ENCODE measurements at regions not wholly inside any gene's neighbourhood (a gene's known extent, or its start where the extent isn't known, plus 50 kb on each side); places are given as distances from the start of the nearest gene placed in this dataset.

DNA sequence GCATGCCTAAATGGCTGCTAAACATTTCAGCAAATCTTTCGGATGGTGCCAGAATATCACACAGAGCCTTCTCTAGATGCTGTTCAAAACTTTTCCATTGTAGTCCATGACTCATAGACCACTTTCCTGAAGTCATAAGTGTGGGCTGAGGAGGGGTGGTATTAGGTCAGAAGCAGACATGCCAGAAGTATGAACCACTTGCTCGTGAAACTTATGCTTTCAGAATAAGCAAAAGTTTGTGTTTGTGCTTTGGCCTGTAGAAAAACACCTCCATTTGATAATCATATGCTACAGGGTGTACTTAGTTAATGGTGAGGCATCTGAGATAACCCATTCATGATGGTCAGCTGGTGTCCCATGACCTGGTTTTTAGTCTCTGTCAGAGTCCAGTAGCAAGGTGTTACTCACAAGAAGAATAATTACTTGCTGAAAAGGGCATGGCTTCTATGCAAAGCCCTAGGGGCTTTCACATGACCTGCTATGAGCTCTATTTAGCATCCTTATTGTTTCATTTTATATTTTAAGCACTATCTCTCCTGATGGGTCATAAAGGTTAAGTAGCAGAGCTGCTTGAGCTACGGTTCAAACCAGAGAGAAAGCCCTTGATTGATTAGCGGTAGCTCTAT lies 183.1 kb upstream of the IVNS1ABP start:
- no peak for DNase-seq (ENCODE audit: low read depth in 1 of 2, low spot score in 1 of 2)
- Histone ChIP-seq H3K27me3 (ENCODE audit: insufficient read depth, poor library complexity, severe bottlenecking) (no peaks in the 10 kb centered on the region), H3K27ac (replicated peaks) (no peak overlapping the region), H3K4me3 (replicated peaks; ENCODE audit: insufficient read depth, low read length) (no peak overlapping the region)
- TF ChIP-seq GABPA (IDR thresholded peaks at IDR 0.05; ENCODE audit: low read depth), result no peak
- TF ChIP-seq, protein P1, sequence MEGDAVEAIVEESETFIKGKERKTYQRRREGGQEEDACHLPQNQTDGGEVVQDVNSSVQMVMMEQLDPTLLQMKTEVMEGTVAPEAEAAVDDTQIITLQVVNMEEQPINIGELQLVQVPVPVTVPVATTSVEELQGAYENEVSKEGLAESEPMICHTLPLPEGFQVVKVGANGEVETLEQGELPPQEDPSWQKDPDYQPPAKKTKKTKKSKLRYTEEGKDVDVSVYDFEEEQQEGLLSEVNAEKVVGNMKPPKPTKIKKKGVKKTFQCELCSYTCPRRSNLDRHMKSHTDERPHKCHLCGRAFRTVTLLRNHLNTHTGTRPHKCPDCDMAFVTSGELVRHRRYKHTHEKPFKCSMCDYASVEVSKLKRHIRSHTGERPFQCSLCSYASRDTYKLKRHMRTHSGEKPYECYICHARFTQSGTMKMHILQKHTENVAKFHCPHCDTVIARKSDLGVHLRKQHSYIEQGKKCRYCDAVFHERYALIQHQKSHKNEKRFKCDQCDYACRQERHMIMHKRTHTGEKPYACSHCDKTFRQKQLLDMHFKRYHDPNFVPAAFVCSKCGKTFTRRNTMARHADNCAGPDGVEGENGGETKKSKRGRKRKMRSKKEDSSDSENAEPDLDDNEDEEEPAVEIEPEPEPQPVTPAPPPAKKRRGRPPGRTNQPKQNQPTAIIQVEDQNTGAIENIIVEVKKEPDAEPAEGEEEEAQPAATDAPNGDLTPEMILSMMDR (IDR thresholded peaks at IDR 0.05; ENCODE audit: insufficient read depth, low read length), result no peak
- no peak for TF ChIP-seq REST (IDR thresholded peaks at IDR 0.05; ENCODE audit: insufficient replicate concordance, low read depth)
- TF ChIP-seq POLR2AphosphoS5 (IDR thresholded peaks at IDR 0.05; ENCODE audit: low read depth), result no peak
- no peak for TF ChIP-seq SPI1 (IDR thresholded peaks at IDR 0.05; ENCODE audit: borderline replicate concordance, low read depth)

- no peak for DNase-seq (ENCODE audit: low read depth in 1 of 2, low spot score in 1 of 2)
- H3K27ac ChIP-seq (replicated peaks), result no peak overlapping the region
- no peak for TF ChIP-seq GABPA (IDR thresholded peaks at IDR 0.05; ENCODE audit: low read depth)
- TF ChIP-seq REST (IDR thresholded peaks at IDR 0.05; ENCODE audit: insufficient replicate concordance, low read depth), result no peak
- TF ChIP-seq, protein P1 (IDR thresholded peaks at IDR 0.05; ENCODE audit: insufficient read depth, low read length), result no peak
- no peak for TF ChIP-seq SPI1 (IDR thresholded peaks at IDR 0.05; ENCODE audit: borderline replicate concordance, low read depth)
- no peak for TF ChIP-seq POLR2AphosphoS5 (IDR thresholded peaks at IDR 0.05; ENCODE audit: low read depth)
- H3K27me3 ChIP-seq (ENCODE audit: insufficient read depth, poor library complexity, severe bottlenecking), result no peaks in the 10 kb centered on the region
- no peak overlapping the region for H3K4me3 ChIP-seq (replicated peaks; ENCODE audit: insufficient read depth, low read length)
Measured at GRCh38 chr1:185498207-185498606, 181.2 kb upstream of the IVNS1ABP start.

DNA sequence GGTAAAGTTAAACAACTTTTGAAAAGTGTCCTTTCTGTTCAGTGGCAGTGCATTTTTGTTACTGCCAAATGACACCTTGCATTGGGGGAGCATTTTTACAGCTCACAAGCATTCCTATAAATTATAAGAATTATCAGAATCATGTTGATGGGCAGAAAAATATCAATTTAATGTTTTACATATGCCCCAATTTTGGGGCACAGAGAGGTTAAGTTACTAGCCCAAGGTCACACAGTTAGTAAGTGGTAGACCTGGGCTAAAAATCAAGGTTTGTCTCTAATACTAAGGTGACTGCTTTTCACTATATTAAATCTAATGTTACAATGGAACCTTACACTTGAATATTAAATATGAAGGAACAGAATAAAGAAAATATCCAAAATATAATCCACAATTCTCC lies 180.1 kb upstream of the IVNS1ABP start:
- no peaks in the 10 kb centered on the region for H3K27me3 ChIP-seq (ENCODE audit: insufficient read depth, poor library complexity, severe bottlenecking)

GRCh38 chr1:185495898-185496297 lies 178.9 kb upstream of the IVNS1ABP start:
- TF ChIP-seq SPI1 (IDR thresholded peaks at IDR 0.05; ENCODE audit: borderline replicate concordance, low read depth) (no peak), POLR2AphosphoS5 (IDR thresholded peaks at IDR 0.05; ENCODE audit: low read depth) (no peak), REST (IDR thresholded peaks at IDR 0.05; ENCODE audit: insufficient replicate concordance, low read depth) (no peak), GABPA (IDR thresholded peaks at IDR 0.05; ENCODE audit: low read depth) (no peak)
- TF ChIP-seq, protein P1 (IDR thresholded peaks at IDR 0.05; ENCODE audit: insufficient read depth, low read length), result no peak
- no peaks in the 10 kb centered on the region for H3K27me3 ChIP-seq (ENCODE audit: insufficient read depth, poor library complexity, severe bottlenecking)
- H3K4me3 ChIP-seq (replicated peaks; ENCODE audit: insufficient read depth, low read length), result no peak overlapping the region
- H3K27ac ChIP-seq (replicated peaks), result no peak overlapping the region
- DNase-seq (ENCODE audit: low read depth in 1 of 2, low spot score in 1 of 2), result no peak

More for the DNA sequence above, 180.1 kb upstream of the IVNS1ABP start:
- Histone ChIP-seq H3K27ac (replicated peaks) (no peak overlapping the region), H3K4me3 (replicated peaks; ENCODE audit: insufficient read depth, low read length) (no peak overlapping the region)
- no peak for DNase-seq (ENCODE audit: low read depth in 1 of 2, low spot score in 1 of 2)
- no peak for TF ChIP-seq POLR2AphosphoS5 (IDR thresholded peaks at IDR 0.05; ENCODE audit: low read depth)
- no peak for TF ChIP-seq SPI1 (IDR thresholded peaks at IDR 0.05; ENCODE audit: borderline replicate concordance, low read depth)
- TF ChIP-seq GABPA (IDR thresholded peaks at IDR 0.05; ENCODE audit: low read depth), result no peak

Measured in HL-60 (cell line).